Right hindlimb (tissue), 1 donor: ENCODE measurements at regions not wholly inside any gene's neighbourhood (a gene's known extent, or its start where the extent isn't known, plus 50 kb on each side); places are given as distances from the start of the nearest gene placed in this dataset.
"Not testable (repeated sequence)": the region's sequence is repeated elsewhere in the genome, so short reads cannot be mapped to it uniquely, and the experiment has no call there.

Source experiments
- DNase-seq: peaks from one replicate; pipeline ENCODE4 v3.0.0-alpha.2; 2018

GRCh38 chr4:3365871-3366842 lies 73.3 kb downstream of the RGS12 start:
- no peak for DNase-seq

GRCh38 chr4:3366893-3367775 lies 74.3 kb downstream of the RGS12 start:
- peak; percentile 17 for DNase-seq

- DNase-seq: no peak
Observed at GRCh38 chr4:3367866-3368265, 73.9 kb upstream of the HGFAC start.

GRCh38 chr4:3368334-3368733 lies 73.4 kb upstream of the HGFAC start:
- no peak for DNase-seq

GRCh38 chr4:3368841-3369760 lies 72.7 kb upstream of the HGFAC start:
- DNase-seq: no peak

- DNase-seq: peak; percentile 71
Observed at GRCh38 chr4:3369781-3370674, 71.7 kb upstream of the HGFAC start.

GRCh38 chr4:3371033-3372001 lies 70.5 kb upstream of the HGFAC start:
- DNase-seq: no peak

- no peak for DNase-seq
Observed at GRCh38 chr4:3372264-3372932, 69.4 kb upstream of the HGFAC start.

GRCh38 chr4:3372933-3373465 lies 68.8 kb upstream of the HGFAC start:
- DNase-seq: no peak

GRCh38 chr4:3373468-3373867 lies 68.3 kb upstream of the HGFAC start:
- DNase-seq: no peak

- DNase-seq: no peak
Observed at GRCh38 chr4:3374011-3374645, 67.6 kb upstream of the HGFAC start.

GRCh38 chr4:3374667-3375066 lies 67.1 kb upstream of the HGFAC start:
- DNase-seq: no peak

GRCh38 chr4:3375688-3376087 lies 66.1 kb upstream of the HGFAC start:
- no peak for DNase-seq

- DNase-seq: no peak
Observed at GRCh38 chr4:3376266-3376665, 65.5 kb upstream of the HGFAC start.

- DNase-seq: no peak
Observed at GRCh38 chr4:3377557-3377956, 64.2 kb upstream of the HGFAC start.

- DNase-seq: not testable (repeated sequence)
Observed at GRCh38 chr4:3380336-3380735, 61.4 kb upstream of the HGFAC start.

GRCh38 chr4:3381208-3381607 lies 60.6 kb upstream of the HGFAC start:
- DNase-seq: not testable (repeated sequence)

GRCh38 chr4:3382251-3382650 lies 59.5 kb upstream of the HGFAC start:
- no peak for DNase-seq

GRCh38 chr4:3384391-3384770 lies 57.4 kb upstream of the HGFAC start:
- no peak for DNase-seq
